ENCODE measurements at regions not wholly inside any gene's neighbourhood (a gene's known extent, or its start where the extent isn't known, plus 50 kb on each side); places are given as distances from the start of the nearest gene placed in this dataset.

DNA sequence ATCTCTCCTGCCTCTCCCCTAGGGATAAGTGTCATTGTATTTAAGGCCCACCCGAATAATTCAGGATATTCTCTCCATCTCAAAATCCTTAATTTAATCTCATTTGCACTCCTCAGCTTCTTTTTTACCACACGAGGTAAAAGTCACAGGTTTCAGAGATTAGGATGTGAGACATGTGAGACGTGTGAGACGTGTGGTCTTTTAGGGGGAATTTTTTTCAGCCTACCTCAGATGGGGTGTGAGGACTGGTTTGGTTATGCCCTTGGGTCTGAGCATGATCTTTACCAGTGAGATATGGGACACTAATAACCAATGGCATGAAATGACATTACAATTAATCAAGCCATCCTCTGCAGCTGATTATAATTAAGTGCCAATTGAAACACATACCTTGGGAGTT is 324.2 kb downstream of the BMP2 start:
- POLR2A ChIA-PET = no interaction called here

GRCh38 chr20:7094438-7094997 is 327.0 kb downstream of the BMP2 start:
- POLR2A ChIA-PET = no interaction called here
- peaks cover 14% of the 10 kb centered on the region; the same call in 1 of the 2 replicates for H3K9me3 ChIP-seq (ENCODE audit: control insufficient read depth, insufficient read depth, low read length)
- CTCF ChIA-PET = interaction anchor here (0.6 kb wide), 1 partner anchor 310 kb away, joined by 3 read pairs; no protein-coding TSS in a partner anchor
- H3K27me3 ChIP-seq (ENCODE audit: control insufficient read depth, insufficient read depth, low read length) = no peaks in the 10 kb centered on the region
- H3K27ac ChIP-seq (ENCODE audit: low read depth, low read length) = no peak overlapping the region
- TF ChIP-seq CTCF (IDR thresholded peaks at IDR 0.05; ENCODE audit: low read depth, low read length) = peak; percentile 30; the same call in 1 of the 2 replicates
- H3K4me3 ChIP-seq (ENCODE audit: low read depth, low read length) = no peak overlapping the region
- DNase-seq (ENCODE audit: low read depth, low spot score) = no peak

More for the DNA sequence above, 324.2 kb downstream of the BMP2 start:
- no peak for DNase-seq (ENCODE audit: low read depth, low spot score)
- Histone ChIP-seq H3K4me3 (ENCODE audit: low read depth, low read length) (no peak overlapping the region), H3K27me3 (ENCODE audit: control insufficient read depth, insufficient read depth, low read length) (no peaks in the 10 kb centered on the region), H3K9me3 (ENCODE audit: control insufficient read depth, insufficient read depth, low read length) (peaks cover 8% of the 10 kb centered on the region; the same call in 1 of the 2 replicates), H3K27ac (ENCODE audit: low read depth, low read length) (no peak overlapping the region)
- CTCF ChIA-PET = no interaction called here
- TF ChIP-seq CTCF (IDR thresholded peaks at IDR 0.05; ENCODE audit: low read depth, low read length) = no peak

DNA sequence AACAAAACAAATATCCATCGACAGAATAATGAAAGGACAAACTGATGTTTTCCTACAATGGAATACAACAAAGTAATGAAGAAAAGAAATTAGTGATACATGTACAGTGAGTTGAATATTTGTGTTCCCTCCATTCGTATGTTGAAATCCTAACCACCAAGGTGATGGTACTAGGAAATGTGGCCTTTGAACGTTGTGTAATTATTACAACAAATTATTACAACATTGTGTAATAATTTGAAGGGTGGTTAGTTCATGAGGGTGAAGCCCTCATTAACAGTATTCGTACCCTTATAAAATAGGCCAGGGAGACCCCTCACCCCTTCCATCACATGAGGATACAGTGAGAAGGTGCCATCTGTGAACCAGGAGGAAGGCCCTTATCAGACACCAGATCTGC is 339.4 kb downstream of the BMP2 start:
- peaks cover 3% of the 10 kb centered on the region; the same call in 1 of the 2 replicates for H3K9me3 ChIP-seq (ENCODE audit: control insufficient read depth, insufficient read depth, low read length)
- ChIA-PET CTCF (no interaction called here), POLR2A (no interaction called here)
- no peak overlapping the region for H3K27ac ChIP-seq (ENCODE audit: low read depth, low read length)
- no peak overlapping the region for H3K4me3 ChIP-seq (ENCODE audit: low read depth, low read length)
- no peak for DNase-seq (ENCODE audit: low read depth, low spot score)
- TF ChIP-seq CTCF (IDR thresholded peaks at IDR 0.05; ENCODE audit: low read depth, low read length) = no peak
- no peaks in the 10 kb centered on the region for H3K27me3 ChIP-seq (ENCODE audit: control insufficient read depth, insufficient read depth, low read length)

- POLR2A ChIA-PET = no interaction called here
- CTCF ChIA-PET = no interaction called here
- DNase-seq (ENCODE audit: low read depth, low spot score) = no peak
- no peak for TF ChIP-seq CTCF (IDR thresholded peaks at IDR 0.05; ENCODE audit: low read depth, low read length)
- Histone ChIP-seq H3K27ac (ENCODE audit: low read depth, low read length) (no peak overlapping the region), H3K27me3 (ENCODE audit: control insufficient read depth, insufficient read depth, low read length) (no peaks in the 10 kb centered on the region), H3K9me3 (ENCODE audit: control insufficient read depth, insufficient read depth, low read length) (peaks cover 7% of the 10 kb centered on the region), H3K4me3 (ENCODE audit: low read depth, low read length) (no peak overlapping the region)
Measured at GRCh38 chr20:7108929-7109328, 341.4 kb downstream of the BMP2 start.

- H3K4me3 ChIP-seq (ENCODE audit: low read depth, low read length) = no peak overlapping the region
- no peak for DNase-seq (ENCODE audit: low read depth, low spot score)
- H3K9me3 ChIP-seq (ENCODE audit: control insufficient read depth, insufficient read depth, low read length) = peaks cover 8% of the 10 kb centered on the region
- ChIA-PET CTCF (no interaction called here), POLR2A (no interaction called here)
- H3K27me3 ChIP-seq (ENCODE audit: control insufficient read depth, insufficient read depth, low read length) = no peaks in the 10 kb centered on the region
- no peak overlapping the region for H3K27ac ChIP-seq (ENCODE audit: low read depth, low read length)
- 0 out of 2 replicates have a peak, but pooled peaks have one; percentile 2 for TF ChIP-seq CTCF (IDR thresholded peaks at IDR 0.05; ENCODE audit: low read depth, low read length)
Measured at GRCh38 chr20:7113577-7114466, 346.3 kb downstream of the BMP2 start.
